ENCODE measurements at regions not wholly inside any gene's neighbourhood (a gene's known extent, or its start where the extent isn't known, plus 50 kb on each side); places are given as distances from the start of the nearest gene placed in this dataset.

GRCh38 chr3:162077108-162077507 lies 580.5 kb downstream of the OTOL1 start:
- Mint-ChIP-seq H3K27ac (no peak overlapping the region), H3K36me3 (ENCODE audit: low read depth) (no peaks in the 10 kb centered on the region), H3K27me3 (no peaks in the 10 kb centered on the region), H3K4me3 (no peak overlapping the region), H3K4me1 (no peaks in the 10 kb centered on the region)
- ATAC-seq (no peak), DNase-seq (no peak)
- no peaks in the 10 kb centered on the region for H3K9me3 ChIP-seq (ENCODE audit: control insufficient read depth, low read length, poor library complexity, severe bottlenecking)

DNA sequence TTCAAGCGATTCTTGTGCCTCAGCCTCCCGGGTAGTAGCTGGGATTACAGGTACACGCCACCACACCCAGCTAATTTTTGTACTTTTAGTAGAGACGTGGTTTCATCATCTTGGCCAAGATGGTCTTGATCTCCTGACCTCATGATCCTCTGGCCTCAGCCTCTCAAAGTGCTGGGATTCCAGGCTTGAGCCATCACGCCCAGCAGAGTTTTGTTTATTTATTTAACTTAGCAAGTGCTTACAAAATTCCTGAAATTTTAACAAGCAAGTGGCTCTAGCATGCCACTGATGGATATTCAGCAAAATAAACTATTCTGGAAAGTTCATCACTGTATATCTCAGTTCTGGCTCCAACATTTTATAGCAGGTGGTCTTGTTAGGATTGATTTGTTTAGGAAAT lies 585.9 kb downstream of the OTOL1 start:
- no peaks in the 10 kb centered on the region for H3K36me3 Mint-ChIP-seq (ENCODE audit: low read depth)
- ATAC-seq (no peak), DNase-seq (no peak)
- no peaks in the 10 kb centered on the region for H3K4me1 Mint-ChIP-seq
- no peak overlapping the region for H3K27ac Mint-ChIP-seq
- H3K27me3 Mint-ChIP-seq = no peaks in the 10 kb centered on the region
- no peak overlapping the region for H3K4me3 Mint-ChIP-seq
- no peaks in the 10 kb centered on the region for H3K9me3 ChIP-seq (ENCODE audit: control insufficient read depth, low read length, poor library complexity, severe bottlenecking)

DNA sequence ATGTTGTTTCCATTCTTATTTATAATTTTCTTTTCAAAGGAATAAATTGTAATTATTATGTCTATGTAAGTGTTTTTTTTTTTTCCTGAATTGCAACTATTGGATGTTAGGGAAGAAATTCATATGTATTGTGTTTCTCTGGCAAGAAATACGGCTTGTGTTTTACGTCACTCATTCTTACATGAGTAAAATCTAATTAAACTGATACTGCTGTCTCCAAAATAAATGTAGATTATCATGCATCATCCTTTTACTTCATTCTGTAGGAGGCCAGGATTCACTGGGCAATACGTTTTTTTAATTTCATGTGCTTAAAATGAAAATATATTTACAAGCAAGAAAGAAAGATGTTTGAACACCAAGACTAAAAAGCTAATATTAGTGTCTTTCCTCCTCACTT lies 590.8 kb downstream of the OTOL1 start:
- no peak overlapping the region for H3K27ac Mint-ChIP-seq
- no peaks in the 10 kb centered on the region for H3K36me3 Mint-ChIP-seq (ENCODE audit: low read depth)
- ATAC-seq = no peak
- H3K9me3 ChIP-seq (ENCODE audit: control insufficient read depth, low read length, poor library complexity, severe bottlenecking) = no peaks in the 10 kb centered on the region
- no peak overlapping the region for H3K4me3 Mint-ChIP-seq
- no peak for DNase-seq
- H3K27me3 Mint-ChIP-seq = no peaks in the 10 kb centered on the region
- H3K4me1 Mint-ChIP-seq = no peaks in the 10 kb centered on the region

DNA sequence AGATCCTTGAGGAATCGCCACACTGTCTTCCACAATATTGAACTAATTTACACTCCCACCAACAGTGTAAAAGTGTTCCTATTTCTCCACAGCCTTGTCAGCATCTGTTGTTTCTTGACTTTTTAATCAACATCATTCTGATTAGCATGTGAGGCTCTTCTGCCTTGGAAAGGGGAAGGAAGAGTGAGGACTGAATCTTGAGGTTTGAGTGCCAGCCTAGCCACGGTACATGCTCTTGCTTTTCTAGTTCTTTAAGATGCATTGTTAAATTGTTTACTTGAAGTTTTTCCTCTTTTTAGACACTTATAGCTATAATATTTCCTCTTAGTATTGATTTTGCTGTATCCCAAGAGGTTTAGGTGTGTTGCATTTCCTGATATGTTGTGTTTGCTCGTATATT lies 596.1 kb downstream of the OTOL1 start:
- no peaks in the 10 kb centered on the region for H3K9me3 ChIP-seq (ENCODE audit: control insufficient read depth, low read length, poor library complexity, severe bottlenecking)
- Mint-ChIP-seq H3K4me3 (no peak overlapping the region), H3K4me1 (no peaks in the 10 kb centered on the region), H3K27me3 (no peaks in the 10 kb centered on the region), H3K27ac (no peak overlapping the region), H3K36me3 (ENCODE audit: low read depth) (no peaks in the 10 kb centered on the region)
- ATAC-seq (no peak), DNase-seq (no peak)

DNA sequence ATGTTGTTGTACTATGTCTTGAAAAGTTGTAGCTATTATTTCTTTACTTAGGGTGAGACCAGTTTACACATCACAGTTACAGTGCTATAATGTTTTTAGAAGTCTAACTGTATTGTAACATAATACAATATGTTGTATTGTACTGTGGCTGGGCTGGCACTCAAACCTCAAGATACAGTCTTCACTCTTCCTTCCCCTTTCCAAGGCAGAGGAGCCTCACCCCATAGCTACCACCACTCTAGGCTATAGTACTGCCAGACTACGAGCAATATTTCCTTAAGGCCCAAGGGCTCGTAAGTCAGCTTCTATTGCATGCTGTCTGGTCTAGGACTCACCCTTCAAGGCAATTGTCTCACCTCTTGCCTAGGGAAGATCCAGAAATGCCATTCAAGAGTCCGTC lies 597.7 kb downstream of the OTOL1 start:
- ATAC-seq (no peak), DNase-seq (no peak)
- Mint-ChIP-seq H3K27me3 (no peaks in the 10 kb centered on the region), H3K4me3 (no peak overlapping the region), H3K4me1 (no peaks in the 10 kb centered on the region), H3K27ac (no peak overlapping the region), H3K36me3 (ENCODE audit: low read depth) (no peaks in the 10 kb centered on the region)
- H3K9me3 ChIP-seq (ENCODE audit: control insufficient read depth, low read length, poor library complexity, severe bottlenecking) = no peaks in the 10 kb centered on the region

DNA sequence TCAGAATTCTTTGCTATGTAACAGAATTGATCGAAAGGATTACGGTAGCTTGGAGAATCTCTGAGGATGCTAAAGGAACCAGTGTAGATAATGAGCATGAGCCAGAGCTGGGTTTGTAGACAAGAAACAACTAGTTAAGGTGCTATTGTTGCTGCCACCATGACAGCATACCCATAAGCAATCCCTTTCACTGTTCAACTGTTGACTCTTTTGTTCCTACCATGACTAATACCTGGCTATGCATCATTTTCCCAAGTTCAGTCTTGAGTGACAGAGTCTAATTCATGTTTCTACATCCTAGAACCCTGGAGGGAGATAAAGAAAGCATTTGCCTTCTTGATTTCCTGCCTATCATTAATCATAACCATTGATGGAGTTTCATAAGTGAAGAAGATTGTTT lies 600.3 kb downstream of the OTOL1 start:
- Mint-ChIP-seq H3K27ac (no peak overlapping the region), H3K27me3 (no peaks in the 10 kb centered on the region), H3K4me3 (no peak overlapping the region), H3K4me1 (no peaks in the 10 kb centered on the region), H3K36me3 (ENCODE audit: low read depth) (no peaks in the 10 kb centered on the region)
- DNase-seq (no peak), ATAC-seq (no peak)
- H3K9me3 ChIP-seq (ENCODE audit: control insufficient read depth, low read length, poor library complexity, severe bottlenecking) = no peaks in the 10 kb centered on the region

DNA sequence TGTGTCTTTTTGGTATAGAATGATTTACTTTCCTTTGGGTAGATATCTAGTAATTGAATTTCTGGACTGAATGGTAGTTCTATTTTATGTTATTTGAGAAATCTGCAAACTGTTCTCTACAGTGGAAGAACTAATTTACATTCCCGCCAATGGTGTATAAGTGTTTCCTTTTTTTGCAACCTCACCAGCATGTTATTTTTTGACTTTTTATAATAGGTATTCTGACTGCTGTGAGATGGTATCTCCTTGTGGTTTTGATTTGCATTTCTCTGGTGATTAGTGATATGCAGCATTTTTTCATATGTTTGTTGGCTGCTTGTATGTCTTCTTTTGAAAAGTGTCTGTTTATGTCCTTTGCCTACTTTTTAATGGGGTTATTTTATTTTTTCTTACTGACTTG lies 607.2 kb downstream of the OTOL1 start:
- Mint-ChIP-seq H3K27ac (no peak overlapping the region), H3K4me3 (no peak overlapping the region), H3K4me1 (no peaks in the 10 kb centered on the region), H3K27me3 (no peaks in the 10 kb centered on the region), H3K36me3 (ENCODE audit: low read depth) (no peaks in the 10 kb centered on the region)
- ATAC-seq (no peak), DNase-seq (no peak)
- H3K9me3 ChIP-seq (ENCODE audit: control insufficient read depth, low read length, poor library complexity, severe bottlenecking) = no peaks in the 10 kb centered on the region

DNA sequence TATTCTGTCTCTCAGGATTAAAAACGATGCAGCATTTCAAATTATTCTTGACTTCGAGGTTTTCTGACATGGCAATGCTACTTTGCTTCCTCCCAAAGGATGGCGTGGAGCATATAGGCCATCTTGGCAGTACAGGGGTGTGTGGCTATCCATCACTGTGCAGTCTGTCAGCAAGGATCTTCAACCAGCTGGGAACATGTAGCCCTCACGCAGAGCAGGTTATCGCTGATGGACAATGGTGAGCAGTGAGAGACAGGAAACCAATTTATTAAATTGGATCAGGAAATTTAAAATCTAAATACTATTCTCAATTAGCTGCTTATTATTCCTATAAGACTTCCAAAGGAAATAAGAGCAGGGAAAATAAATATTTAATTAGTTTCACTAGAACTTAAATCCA lies 615.3 kb downstream of the OTOL1 start:
- H3K9me3 ChIP-seq (ENCODE audit: control insufficient read depth, low read length, poor library complexity, severe bottlenecking) = no peaks in the 10 kb centered on the region
- Mint-ChIP-seq H3K36me3 (ENCODE audit: low read depth) (no peaks in the 10 kb centered on the region), H3K27ac (no peak overlapping the region), H3K4me3 (no peak overlapping the region), H3K4me1 (no peaks in the 10 kb centered on the region), H3K27me3 (no peaks in the 10 kb centered on the region)
- ATAC-seq = no peak
- DNase-seq = no peak

DNA sequence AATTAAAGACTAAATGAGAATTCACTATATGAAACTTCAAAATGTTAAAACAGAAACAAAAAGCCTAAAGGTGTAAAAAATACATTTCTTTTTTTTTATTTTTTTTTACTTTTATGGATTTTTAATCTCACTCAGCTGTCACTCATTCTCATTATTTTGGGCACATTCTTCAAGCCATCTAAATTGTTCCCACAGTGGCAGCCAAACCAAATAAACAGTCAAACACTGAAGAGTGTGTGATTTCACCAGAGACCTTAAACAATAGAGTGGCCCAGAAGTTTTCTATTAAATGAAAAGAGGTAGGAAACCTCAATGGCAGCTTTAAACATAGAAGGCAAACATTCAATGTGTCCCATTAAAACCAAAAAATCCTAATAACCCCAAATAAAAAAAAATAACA lies 616.1 kb downstream of the OTOL1 start:
- Mint-ChIP-seq H3K4me1 (no peaks in the 10 kb centered on the region), H3K4me3 (no peak overlapping the region), H3K36me3 (ENCODE audit: low read depth) (no peaks in the 10 kb centered on the region), H3K27ac (no peak overlapping the region), H3K27me3 (no peaks in the 10 kb centered on the region)
- no peak for ATAC-seq
- DNase-seq = no peak
- H3K9me3 ChIP-seq (ENCODE audit: control insufficient read depth, low read length, poor library complexity, severe bottlenecking) = no peaks in the 10 kb centered on the region

GRCh38 chr3:162117961-162118360 lies 621.4 kb downstream of the OTOL1 start:
- Mint-ChIP-seq H3K27me3 (no peaks in the 10 kb centered on the region), H3K27ac (no peak overlapping the region), H3K4me3 (no peak overlapping the region), H3K4me1 (no peaks in the 10 kb centered on the region), H3K36me3 (ENCODE audit: low read depth) (no peaks in the 10 kb centered on the region)
- ATAC-seq (no peak), DNase-seq (no peak)
- H3K9me3 ChIP-seq (ENCODE audit: control insufficient read depth, low read length, poor library complexity, severe bottlenecking) = no peaks in the 10 kb centered on the region

- H3K4me1 Mint-ChIP-seq = no peaks in the 10 kb centered on the region
- no peaks in the 10 kb centered on the region for H3K27me3 Mint-ChIP-seq
- ATAC-seq (no peak), DNase-seq (no peak)
- H3K9me3 ChIP-seq (ENCODE audit: control insufficient read depth, low read length, poor library complexity, severe bottlenecking) = no peaks in the 10 kb centered on the region
- no peaks in the 10 kb centered on the region for H3K36me3 Mint-ChIP-seq (ENCODE audit: low read depth)
- no peak overlapping the region for H3K27ac Mint-ChIP-seq
- no peak overlapping the region for H3K4me3 Mint-ChIP-seq
Observed at GRCh38 chr3:162119651-162120050, 623.0 kb downstream of the OTOL1 start.

GRCh38 chr3:162122405-162122804 lies 625.8 kb downstream of the OTOL1 start:
- H3K4me3 Mint-ChIP-seq = no peak overlapping the region
- no peaks in the 10 kb centered on the region for H3K9me3 ChIP-seq (ENCODE audit: control insufficient read depth, low read length, poor library complexity, severe bottlenecking)
- no peak for DNase-seq
- no peak for ATAC-seq
- no peaks in the 10 kb centered on the region for H3K4me1 Mint-ChIP-seq
- no peaks in the 10 kb centered on the region for H3K36me3 Mint-ChIP-seq (ENCODE audit: low read depth)
- no peaks in the 10 kb centered on the region for H3K27me3 Mint-ChIP-seq
- H3K27ac Mint-ChIP-seq = no peak overlapping the region

DNA sequence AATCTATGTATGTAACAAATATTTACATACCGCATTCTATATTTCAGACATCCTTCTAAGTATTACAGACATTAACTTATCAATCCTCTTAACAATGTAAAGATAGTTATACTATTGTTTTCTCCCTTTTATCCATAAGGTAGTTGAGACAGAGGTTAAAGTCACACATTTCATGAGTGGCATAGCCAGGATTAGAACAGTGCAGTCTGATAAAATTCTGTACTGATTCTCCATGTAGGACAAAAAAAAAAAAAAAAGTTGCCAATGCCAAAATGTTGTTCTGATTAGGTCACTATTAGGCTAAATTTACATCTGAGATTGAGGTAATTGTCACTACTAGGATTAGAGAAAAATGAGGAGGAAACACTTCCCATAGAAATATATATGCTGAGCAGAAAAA lies 629.2 kb downstream of the OTOL1 start:
- H3K27ac Mint-ChIP-seq = no peak overlapping the region
- no peaks in the 10 kb centered on the region for H3K4me1 Mint-ChIP-seq
- DNase-seq (no peak), ATAC-seq (no peak)
- no peaks in the 10 kb centered on the region for H3K9me3 ChIP-seq (ENCODE audit: control insufficient read depth, low read length, poor library complexity, severe bottlenecking)
- H3K4me3 Mint-ChIP-seq = no peak overlapping the region
- no peaks in the 10 kb centered on the region for H3K36me3 Mint-ChIP-seq (ENCODE audit: low read depth)
- H3K27me3 Mint-ChIP-seq = no peaks in the 10 kb centered on the region

- no peak for DNase-seq
- H3K36me3 Mint-ChIP-seq (ENCODE audit: low read depth) = no peaks in the 10 kb centered on the region
- H3K4me3 Mint-ChIP-seq = no peak overlapping the region
- ATAC-seq = no peak
- H3K27me3 Mint-ChIP-seq = no peaks in the 10 kb centered on the region
- no peaks in the 10 kb centered on the region for H3K4me1 Mint-ChIP-seq
- no peaks in the 10 kb centered on the region for H3K9me3 ChIP-seq (ENCODE audit: control insufficient read depth, low read length, poor library complexity, severe bottlenecking)
- H3K27ac Mint-ChIP-seq = no peak overlapping the region
Observed at GRCh38 chr3:162130582-162130981, 634.0 kb downstream of the OTOL1 start.

DNA sequence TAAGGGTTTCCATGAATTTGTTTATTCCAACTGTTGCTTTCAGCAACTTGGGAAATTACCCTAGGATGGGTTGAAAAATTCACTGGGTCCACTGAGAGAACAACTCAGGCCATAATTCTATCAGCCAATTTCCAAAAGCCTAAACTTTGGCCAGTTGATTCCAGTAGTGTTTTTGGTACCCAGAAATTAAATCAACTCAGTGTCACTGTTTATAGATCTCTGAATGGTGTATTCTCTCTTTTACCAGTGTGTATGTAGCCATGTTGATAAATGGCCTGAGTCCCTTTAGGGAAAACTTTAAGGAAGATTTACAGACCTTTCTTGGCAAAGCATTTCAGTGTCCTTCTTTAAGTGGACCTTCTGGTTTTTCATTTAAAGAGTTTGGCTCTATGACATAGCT lies 636.4 kb downstream of the OTOL1 start:
- no peak overlapping the region for H3K4me3 Mint-ChIP-seq
- no peaks in the 10 kb centered on the region for H3K27me3 Mint-ChIP-seq
- no peaks in the 10 kb centered on the region for H3K4me1 Mint-ChIP-seq
- ATAC-seq = no peak
- H3K36me3 Mint-ChIP-seq (ENCODE audit: low read depth) = no peaks in the 10 kb centered on the region
- DNase-seq = no peak
- H3K9me3 ChIP-seq (ENCODE audit: control insufficient read depth, low read length, poor library complexity, severe bottlenecking) = no peaks in the 10 kb centered on the region
- H3K27ac Mint-ChIP-seq = no peak overlapping the region
